Epithelial cell of esophagus (primary cell): ENCODE measurements at regions not wholly inside any gene's neighbourhood (a gene's known extent, or its start where the extent isn't known, plus 50 kb on each side); places are given as distances from the start of the nearest gene placed in this dataset.
A peak's percentile ranks its signal among the peaks of the same experiment; 100 is the strongest.

Source experiments
- DNase-seq: peaks from one replicate; pipeline ENCODE4 v3.0.0; 2010; ENCODE audit warnings: low read depth
- H3K4me3 ChIP-seq: 2 replicates; pipeline ENCODE4 v1.5.1; 2011; ENCODE audit warnings: mild to moderate bottlenecking, low read length, control low read depth
- CTCF ChIP-seq: IDR thresholded peaks from 2 replicates; pipeline ENCODE4 v1.5.1; 2011; ENCODE audit warnings: low read depth, mild to moderate bottlenecking, low read length, control low read depth, inconsistent platforms; ENCODE audit not compliant: insufficient read depth; ENCODE audit errors: missing control alignments

GRCh38 chr13:56903710-56904282 lies 236.9 kb upstream of the PRR20A start:
- no peak for TF ChIP-seq CTCF
- no peak for DNase-seq
- no peak overlapping the region for H3K4me3 ChIP-seq

GRCh38 chr13:56906909-56907308 lies 233.8 kb upstream of the PRR20A start:
- TF ChIP-seq CTCF, result no peak
- no peak overlapping the region for H3K4me3 ChIP-seq
- peak; percentile 16 for DNase-seq

- TF ChIP-seq CTCF, result no peak
- H3K4me3 ChIP-seq, result no peak overlapping the region
- DNase-seq, result peak; percentile 39
Measured at GRCh38 chr13:56907766-56908165, 233.0 kb upstream of the PRR20A start.

GRCh38 chr13:56909896-56910600 lies 230.7 kb upstream of the PRR20A start:
- no peak overlapping the region for H3K4me3 ChIP-seq
- no peak for TF ChIP-seq CTCF
- DNase-seq, result no peak

GRCh38 chr13:56917966-56918365 lies 222.8 kb upstream of the PRR20A start:
- no peak overlapping the region for H3K4me3 ChIP-seq
- DNase-seq, result no peak
- TF ChIP-seq CTCF, result no peak

GRCh38 chr13:56923626-56924140 lies 217.0 kb upstream of the PRR20A start:
- no peak for DNase-seq
- no peak for TF ChIP-seq CTCF
- no peak overlapping the region for H3K4me3 ChIP-seq
